GM13976 (cell line): ENCODE measurements at regions not wholly inside any gene's neighbourhood (a gene's known extent, or its start where the extent isn't known, plus 50 kb on each side); places are given as distances from the start of the nearest gene placed in this dataset.

Source experiments
- DNase-seq: peaks from one replicate; pipeline ENCODE4 v3.0.0; 2012; ENCODE audit warnings: low spot score
- in situ Hi-C: fragments of 300-500 bp; cut with MboI; formaldehyde crosslinking; loops from one replicate; pipeline ENCODE4 v1.12.0; 2022; ENCODE audit warnings: low sequenced_read_pairs, mixed read lengths, inconsistent platforms; ENCODE audit not compliant: unreplicated experiment
- TF ChIP-seq, protein P1 (sequence below): IDR thresholded peaks from 2 replicates; pipeline ENCODE4 v1.5.1; 2012; ENCODE audit warnings: borderline replicate concordance, mild to moderate bottlenecking; ENCODE audit not compliant: insufficient read depth; ENCODE audit errors: extremely low read depth, missing control alignments, control extremely low read depth

DNA sequence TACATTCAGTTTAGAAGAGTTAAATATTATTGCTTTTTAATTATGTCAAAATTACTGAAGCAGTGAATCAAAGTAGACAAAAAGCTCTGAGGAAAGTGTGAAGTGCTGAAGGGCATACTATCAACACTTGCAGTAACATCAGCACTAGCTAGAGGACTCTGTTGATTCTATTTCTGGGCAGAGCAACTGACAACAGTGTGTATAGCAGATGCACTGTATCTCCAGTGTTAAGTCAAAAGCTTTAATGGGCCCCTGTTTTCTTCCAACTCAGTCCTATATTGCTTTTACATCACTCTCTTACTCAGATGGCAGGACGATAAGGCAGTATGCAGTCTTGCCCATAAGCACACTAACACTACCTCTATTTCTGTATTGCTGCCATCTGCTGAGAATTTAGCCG, 435.2 kb upstream of the AMOT start:
- in situ Hi-C loops = no loop called here
- DNase-seq = no peak
- TF ChIP-seq, protein P1, sequence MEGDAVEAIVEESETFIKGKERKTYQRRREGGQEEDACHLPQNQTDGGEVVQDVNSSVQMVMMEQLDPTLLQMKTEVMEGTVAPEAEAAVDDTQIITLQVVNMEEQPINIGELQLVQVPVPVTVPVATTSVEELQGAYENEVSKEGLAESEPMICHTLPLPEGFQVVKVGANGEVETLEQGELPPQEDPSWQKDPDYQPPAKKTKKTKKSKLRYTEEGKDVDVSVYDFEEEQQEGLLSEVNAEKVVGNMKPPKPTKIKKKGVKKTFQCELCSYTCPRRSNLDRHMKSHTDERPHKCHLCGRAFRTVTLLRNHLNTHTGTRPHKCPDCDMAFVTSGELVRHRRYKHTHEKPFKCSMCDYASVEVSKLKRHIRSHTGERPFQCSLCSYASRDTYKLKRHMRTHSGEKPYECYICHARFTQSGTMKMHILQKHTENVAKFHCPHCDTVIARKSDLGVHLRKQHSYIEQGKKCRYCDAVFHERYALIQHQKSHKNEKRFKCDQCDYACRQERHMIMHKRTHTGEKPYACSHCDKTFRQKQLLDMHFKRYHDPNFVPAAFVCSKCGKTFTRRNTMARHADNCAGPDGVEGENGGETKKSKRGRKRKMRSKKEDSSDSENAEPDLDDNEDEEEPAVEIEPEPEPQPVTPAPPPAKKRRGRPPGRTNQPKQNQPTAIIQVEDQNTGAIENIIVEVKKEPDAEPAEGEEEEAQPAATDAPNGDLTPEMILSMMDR = no peak

DNA sequence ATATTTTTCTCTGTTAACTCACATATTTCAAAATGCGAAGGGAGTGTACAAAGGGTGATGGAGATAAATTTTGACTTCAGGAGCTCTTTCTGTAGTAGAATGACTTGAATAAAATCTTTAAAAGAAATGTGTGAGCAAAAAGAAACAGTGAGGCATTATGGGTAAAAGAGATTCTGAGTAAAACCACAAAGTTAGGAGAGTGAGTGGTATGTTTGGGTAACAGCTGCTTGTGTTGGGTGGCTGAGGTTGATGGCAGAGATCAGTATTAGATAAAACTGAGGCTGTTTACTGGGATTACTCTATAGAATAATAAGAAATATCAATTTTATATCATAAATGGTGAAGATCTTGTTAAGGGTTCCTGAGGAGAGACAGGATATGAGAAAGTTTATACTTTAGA, 434.2 kb upstream of the AMOT start:
- in situ Hi-C loops = no loop called here
- TF ChIP-seq, protein P1 = no peak
- no peak for DNase-seq

DNA sequence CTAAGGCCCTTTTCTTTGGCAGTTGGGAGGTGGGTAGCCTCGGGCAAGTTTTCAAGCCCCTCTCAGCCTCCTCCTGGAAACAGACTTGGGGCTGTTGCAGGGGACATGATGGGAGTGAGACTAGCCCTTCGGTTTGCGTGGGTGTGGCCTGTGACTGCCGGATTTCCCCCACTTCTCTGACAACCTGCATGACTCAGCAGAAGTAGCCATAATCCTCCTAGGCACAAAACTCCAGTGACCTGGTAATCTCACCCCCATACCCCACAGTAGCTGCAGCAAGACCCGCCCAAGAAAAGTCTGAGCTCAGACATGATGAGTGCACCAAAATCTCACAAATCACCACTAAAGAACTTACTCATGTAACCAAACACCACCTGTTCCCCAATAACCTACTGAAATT, 433.7 kb upstream of the AMOT start:
- in situ Hi-C loops = no loop called here
- DNase-seq = no peak

DNA sequence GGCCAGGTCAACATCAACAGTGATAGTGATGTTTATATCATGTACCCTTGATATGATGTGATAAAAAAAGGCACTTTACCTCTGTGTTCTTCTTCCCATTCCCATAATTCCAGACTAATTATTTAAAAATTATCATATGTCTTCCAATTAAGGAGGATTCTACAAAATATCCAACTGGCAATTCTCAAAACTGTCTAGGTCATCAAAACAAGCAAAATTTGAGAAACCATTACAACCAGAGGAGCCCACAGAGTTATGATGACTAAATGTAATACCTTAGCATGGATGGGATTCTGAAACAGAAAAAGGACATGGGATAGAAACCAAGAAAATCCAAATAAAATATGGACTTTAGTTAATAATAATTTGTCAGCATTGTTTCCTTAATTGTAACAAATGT, 428.6 kb upstream of the AMOT start:
- TF ChIP-seq, protein P1 = no peak
- DNase-seq = no peak
- in situ Hi-C loops = no loop called here

More for the DNA sequence above, 433.7 kb upstream of the AMOT start:
- TF ChIP-seq, protein P1 = no peak

DNA sequence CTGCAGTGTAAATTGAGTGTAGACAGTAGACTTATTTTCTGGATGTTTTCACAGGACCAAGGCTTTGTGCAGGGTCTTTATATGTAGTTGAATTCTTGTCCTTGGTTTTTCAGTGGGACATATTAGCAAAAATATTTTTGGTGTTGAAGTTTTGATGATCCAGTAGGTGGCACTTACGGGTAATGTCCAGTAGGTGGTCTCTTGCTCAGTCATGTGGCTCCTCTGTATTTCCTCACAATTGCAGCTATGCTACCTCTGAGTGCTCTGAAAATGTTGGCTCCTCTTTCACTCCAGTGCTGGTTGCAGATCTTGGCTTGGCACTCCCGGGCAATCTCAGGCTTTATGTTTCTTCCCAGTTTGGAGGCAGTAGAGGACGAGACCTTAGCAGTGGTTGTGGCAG, 419.8 kb upstream of the AMOT start:
- no peak for DNase-seq
- in situ Hi-C loops = no loop called here
- TF ChIP-seq, protein P1 = no peak

DNA sequence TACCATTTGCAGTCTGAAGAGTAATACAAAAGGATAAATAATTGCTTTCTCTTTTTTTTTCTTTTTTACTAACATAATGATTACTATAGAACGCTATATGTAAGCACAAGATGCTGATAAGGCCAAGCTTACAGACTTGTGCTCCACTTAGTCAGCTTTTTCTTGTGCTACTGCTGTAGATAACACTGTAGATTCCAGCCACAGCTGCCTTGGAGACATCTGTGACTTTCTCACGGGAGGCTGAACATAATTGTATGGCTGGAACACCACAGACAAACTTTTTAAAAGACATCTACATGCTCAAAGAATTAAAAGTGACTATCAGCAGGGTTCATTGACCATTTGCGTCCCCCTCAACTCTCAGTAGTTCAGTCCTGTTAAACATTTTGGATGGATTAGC, 381.7 kb upstream of the AMOT start:
- in situ Hi-C loops = no loop called here

More for the DNA sequence above, 381.7 kb upstream of the AMOT start:
- DNase-seq = no peak
- TF ChIP-seq, protein P1 = no peak
